ENCODE measurements at regions not wholly inside any gene's neighbourhood (a gene's known extent, or its start where the extent isn't known, plus 50 kb on each side); places are given as distances from the start of the nearest gene placed in this dataset.

DNA sequence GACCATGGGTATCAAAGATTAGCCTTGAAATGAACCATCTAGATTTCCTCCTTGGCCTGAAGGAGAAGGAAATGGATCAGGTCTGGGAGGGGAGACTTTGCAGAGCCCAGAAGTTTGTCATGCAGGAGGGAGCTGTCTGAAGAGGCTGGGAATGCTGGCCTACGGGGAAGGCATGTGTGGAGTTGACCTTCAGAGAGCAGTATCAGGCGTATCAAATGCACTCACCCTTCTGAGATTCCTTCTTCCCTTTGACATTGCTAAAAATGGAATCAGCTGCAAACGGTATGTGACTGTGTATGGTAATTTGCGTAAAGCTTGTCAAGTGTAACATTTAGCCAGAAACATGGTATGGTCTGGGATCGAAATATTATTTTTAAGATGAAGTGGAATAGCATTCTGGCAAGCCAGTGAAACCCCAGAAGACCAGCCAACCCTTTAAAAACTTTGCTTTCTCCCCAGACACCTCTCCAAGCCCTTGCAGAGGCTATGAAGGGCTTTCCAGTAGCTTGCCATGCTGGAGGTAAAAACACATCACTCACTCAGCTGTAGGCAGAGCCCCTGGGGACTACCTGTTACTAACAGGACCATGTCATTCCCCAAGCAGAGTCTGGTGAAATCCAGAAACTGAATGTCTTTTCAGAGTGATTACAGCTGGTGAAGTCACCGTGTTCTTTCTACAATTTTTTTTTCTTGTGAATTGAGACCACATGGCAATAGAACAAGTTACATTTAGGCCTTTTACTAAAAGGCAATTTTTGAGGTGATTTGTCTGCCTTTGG is 174.7 kb upstream of the SLC24A5 start:
- Histone ChIP-seq H3K36me3 (ENCODE audit: control insufficient read depth, insufficient read depth, low read length) (no peaks in the 10 kb centered on the region), H3K4me3 (ENCODE audit: low read depth, low read length) (no peak overlapping the region), H3K27me3 (ENCODE audit: control insufficient read depth, insufficient read depth, low read length) (no peaks in the 10 kb centered on the region)
- TF ChIP-seq, protein P1, sequence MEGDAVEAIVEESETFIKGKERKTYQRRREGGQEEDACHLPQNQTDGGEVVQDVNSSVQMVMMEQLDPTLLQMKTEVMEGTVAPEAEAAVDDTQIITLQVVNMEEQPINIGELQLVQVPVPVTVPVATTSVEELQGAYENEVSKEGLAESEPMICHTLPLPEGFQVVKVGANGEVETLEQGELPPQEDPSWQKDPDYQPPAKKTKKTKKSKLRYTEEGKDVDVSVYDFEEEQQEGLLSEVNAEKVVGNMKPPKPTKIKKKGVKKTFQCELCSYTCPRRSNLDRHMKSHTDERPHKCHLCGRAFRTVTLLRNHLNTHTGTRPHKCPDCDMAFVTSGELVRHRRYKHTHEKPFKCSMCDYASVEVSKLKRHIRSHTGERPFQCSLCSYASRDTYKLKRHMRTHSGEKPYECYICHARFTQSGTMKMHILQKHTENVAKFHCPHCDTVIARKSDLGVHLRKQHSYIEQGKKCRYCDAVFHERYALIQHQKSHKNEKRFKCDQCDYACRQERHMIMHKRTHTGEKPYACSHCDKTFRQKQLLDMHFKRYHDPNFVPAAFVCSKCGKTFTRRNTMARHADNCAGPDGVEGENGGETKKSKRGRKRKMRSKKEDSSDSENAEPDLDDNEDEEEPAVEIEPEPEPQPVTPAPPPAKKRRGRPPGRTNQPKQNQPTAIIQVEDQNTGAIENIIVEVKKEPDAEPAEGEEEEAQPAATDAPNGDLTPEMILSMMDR (IDR thresholded peaks at IDR 0.05; ENCODE audit: insufficient read depth, low read depth, low read length): no peak
- DNase-seq (ENCODE audit: low read depth): no peak
- ChIA-PET POLR2A (no interaction called here), CTCF (interaction anchor here (1.1 to 1.8 kb wide), 2 partner anchors 14 to 253 kb away, joined by 3 to 4 read pairs; no protein-coding TSS in a partner anchor)

DNA sequence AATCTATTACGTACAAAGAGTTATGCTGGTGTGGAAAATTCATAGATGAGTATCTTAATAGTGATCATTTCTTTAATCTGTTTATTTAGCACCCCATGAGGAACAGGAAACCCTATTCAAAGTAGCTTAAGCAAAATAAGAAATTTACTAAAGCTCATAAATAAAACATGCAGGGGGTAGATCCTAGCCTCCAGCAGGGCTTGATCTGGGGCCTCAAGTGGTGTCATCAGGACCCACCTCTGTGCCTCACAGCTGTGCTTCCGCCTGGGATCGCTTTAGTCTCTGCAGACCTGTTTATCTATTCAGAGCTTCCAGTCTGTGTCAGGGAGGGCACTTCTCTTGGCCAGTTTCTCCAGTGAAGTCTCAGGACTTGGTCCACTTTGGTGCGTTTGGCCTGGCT is 171.0 kb upstream of the SLC24A5 start:
- CTCF ChIA-PET: interaction anchor here (1.6 kb wide), 1 partner anchor 10 kb away, joined by 4 read pairs; no protein-coding TSS in a partner anchor
- TF ChIP-seq, protein P1 (IDR thresholded peaks at IDR 0.05; ENCODE audit: insufficient read depth, low read depth, low read length): no peak
- POLR2A ChIA-PET: no interaction called here
- no peaks in the 10 kb centered on the region for H3K27me3 ChIP-seq (ENCODE audit: control insufficient read depth, insufficient read depth, low read length)
- no peaks in the 10 kb centered on the region for H3K36me3 ChIP-seq (ENCODE audit: control insufficient read depth, insufficient read depth, low read length)
- DNase-seq (ENCODE audit: low read depth): no peak
- H3K4me3 ChIP-seq (ENCODE audit: low read depth, low read length): no peak overlapping the region

DNA sequence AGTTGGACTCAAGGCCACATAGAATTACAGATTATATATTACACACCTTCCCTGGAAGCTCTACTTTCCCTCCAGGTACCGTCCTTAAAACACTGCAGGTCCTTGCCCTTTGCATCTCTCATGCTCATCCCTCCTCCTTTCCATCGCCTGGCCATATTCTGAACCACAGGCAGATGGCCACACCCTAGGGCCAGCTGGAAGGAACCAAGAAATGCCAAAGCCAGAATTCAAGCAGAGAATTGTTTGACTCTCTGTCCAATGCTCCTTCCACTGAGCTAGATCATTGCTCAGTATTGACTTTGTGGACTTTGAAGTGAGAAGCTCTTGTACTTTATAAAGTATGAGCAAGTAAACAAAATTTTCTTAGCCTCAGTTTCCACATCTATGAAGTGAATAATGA is 170.3 kb upstream of the SLC24A5 start:
- ChIA-PET POLR2A (no interaction called here), CTCF (interaction anchor here (1.6 kb wide), 1 partner anchor 9 kb away, joined by 4 read pairs; no protein-coding TSS in a partner anchor)
- H3K36me3 ChIP-seq (ENCODE audit: control insufficient read depth, insufficient read depth, low read length): no peaks in the 10 kb centered on the region
- TF ChIP-seq, protein P1 (IDR thresholded peaks at IDR 0.05; ENCODE audit: insufficient read depth, low read depth, low read length): no peak
- no peak for DNase-seq (ENCODE audit: low read depth)
- no peaks in the 10 kb centered on the region for H3K27me3 ChIP-seq (ENCODE audit: control insufficient read depth, insufficient read depth, low read length)
- no peak overlapping the region for H3K4me3 ChIP-seq (ENCODE audit: low read depth, low read length)

DNA sequence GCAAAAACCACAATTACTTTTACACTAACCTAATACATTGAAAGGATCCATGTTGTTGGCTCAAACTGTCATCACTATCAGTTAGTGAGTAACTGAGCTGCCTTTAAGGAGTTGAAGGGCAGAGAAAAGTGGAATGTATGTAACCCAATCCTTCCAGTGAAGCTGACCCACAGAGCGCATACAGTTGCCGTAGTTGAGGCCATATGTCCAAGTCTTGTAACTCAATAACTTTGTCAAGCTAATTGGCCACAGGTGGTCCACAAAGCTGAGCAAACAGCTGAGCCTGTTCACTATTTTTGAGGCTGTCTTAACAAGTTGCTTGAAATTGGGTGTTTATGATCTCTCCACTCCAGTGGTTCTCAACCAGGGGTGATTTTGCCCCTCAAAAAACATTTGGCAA is 169.0 kb upstream of the SLC24A5 start:
- ChIA-PET CTCF (no interaction called here), POLR2A (no interaction called here)
- DNase-seq (ENCODE audit: low read depth): no peak
- TF ChIP-seq, protein P1 (IDR thresholded peaks at IDR 0.05; ENCODE audit: insufficient read depth, low read depth, low read length): no peak
- no peak overlapping the region for H3K4me3 ChIP-seq (ENCODE audit: low read depth, low read length)
- H3K27me3 ChIP-seq (ENCODE audit: control insufficient read depth, insufficient read depth, low read length): no peaks in the 10 kb centered on the region
- H3K36me3 ChIP-seq (ENCODE audit: control insufficient read depth, insufficient read depth, low read length): no peaks in the 10 kb centered on the region

DNA sequence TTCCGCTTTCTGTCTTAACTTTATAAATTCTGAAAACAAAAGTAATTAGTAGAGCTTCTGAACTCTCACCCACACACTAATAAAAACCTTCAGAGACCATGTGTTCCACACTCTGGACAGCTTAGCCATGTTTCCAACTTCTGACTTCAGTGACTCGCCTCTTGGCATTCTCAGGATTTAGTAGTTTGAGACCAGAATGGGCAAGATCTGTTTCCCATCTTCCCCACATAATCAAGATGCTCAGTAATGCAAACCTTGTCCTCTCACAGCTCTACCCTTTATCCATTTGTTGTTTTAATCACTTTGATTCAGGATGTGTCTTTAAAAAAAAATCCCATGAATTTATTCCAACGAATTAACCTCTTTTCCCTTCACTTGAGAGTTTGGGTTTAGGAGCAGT is 166.6 kb upstream of the SLC24A5 start:
- TF ChIP-seq, protein P1 (IDR thresholded peaks at IDR 0.05; ENCODE audit: insufficient read depth, low read depth, low read length): no peak
- ChIA-PET POLR2A (no interaction called here), CTCF (no interaction called here)
- no peak for DNase-seq (ENCODE audit: low read depth)
- H3K36me3 ChIP-seq (ENCODE audit: control insufficient read depth, insufficient read depth, low read length): no peaks in the 10 kb centered on the region
- no peak overlapping the region for H3K4me3 ChIP-seq (ENCODE audit: low read depth, low read length)
- H3K27me3 ChIP-seq (ENCODE audit: control insufficient read depth, insufficient read depth, low read length): no peaks in the 10 kb centered on the region
